GM12874 (cell line): ENCODE measurements at regions not wholly inside any gene's neighbourhood (a gene's known extent, or its start where the extent isn't known, plus 50 kb on each side); places are given as distances from the start of the nearest gene placed in this dataset.

Experiments used
- TF ChIP-seq, protein P1 (sequence below): IDR thresholded peaks from 2 replicates; pipeline ENCODE4 v1.5.1; 2011; ENCODE audit warnings: low read depth, mild to moderate bottlenecking, control low read depth, low read length, moderate library complexity; ENCODE audit not compliant: insufficient read depth

DNA sequence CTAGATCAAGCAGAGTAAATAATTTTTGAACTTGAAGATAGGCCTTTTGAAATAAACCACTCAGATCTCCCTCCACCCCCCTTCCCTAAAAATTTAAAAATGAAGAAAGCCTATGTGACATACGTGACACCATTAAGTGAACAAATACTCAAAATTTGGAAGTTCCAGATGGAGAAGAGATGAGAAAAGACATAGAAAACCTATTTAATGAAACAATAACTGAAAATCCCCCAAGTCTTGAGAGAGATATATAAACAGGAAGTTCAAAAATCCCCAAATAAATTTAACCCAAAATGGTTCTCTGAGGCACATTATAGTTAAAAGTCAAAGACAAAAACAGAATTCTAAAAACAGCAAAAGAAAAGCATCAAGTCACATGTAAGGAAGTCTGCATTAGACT, 428.6 kb downstream of the PSAT1 start:
- TF ChIP-seq, protein P1, sequence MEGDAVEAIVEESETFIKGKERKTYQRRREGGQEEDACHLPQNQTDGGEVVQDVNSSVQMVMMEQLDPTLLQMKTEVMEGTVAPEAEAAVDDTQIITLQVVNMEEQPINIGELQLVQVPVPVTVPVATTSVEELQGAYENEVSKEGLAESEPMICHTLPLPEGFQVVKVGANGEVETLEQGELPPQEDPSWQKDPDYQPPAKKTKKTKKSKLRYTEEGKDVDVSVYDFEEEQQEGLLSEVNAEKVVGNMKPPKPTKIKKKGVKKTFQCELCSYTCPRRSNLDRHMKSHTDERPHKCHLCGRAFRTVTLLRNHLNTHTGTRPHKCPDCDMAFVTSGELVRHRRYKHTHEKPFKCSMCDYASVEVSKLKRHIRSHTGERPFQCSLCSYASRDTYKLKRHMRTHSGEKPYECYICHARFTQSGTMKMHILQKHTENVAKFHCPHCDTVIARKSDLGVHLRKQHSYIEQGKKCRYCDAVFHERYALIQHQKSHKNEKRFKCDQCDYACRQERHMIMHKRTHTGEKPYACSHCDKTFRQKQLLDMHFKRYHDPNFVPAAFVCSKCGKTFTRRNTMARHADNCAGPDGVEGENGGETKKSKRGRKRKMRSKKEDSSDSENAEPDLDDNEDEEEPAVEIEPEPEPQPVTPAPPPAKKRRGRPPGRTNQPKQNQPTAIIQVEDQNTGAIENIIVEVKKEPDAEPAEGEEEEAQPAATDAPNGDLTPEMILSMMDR = no peak

DNA sequence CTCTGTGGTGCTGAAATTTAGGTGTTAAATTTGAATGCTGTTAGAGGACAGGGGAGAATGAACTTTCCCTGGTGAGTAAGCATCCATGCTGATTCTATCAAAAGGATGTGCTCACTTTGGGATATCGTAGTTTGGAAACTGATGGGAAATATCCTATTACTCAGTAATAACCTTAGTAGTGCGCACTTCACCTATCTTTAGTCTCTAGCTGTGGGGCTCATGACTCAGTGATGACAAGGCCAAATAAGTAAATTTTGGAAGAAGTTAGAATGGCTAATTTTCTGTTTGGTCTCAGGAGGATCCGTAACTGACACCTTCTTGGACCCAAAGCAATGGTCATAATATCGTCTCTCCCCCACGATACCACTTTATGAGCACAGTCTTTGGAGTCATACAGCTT, 448.4 kb downstream of the PSAT1 start:
- TF ChIP-seq, protein P1 = no peak

DNA sequence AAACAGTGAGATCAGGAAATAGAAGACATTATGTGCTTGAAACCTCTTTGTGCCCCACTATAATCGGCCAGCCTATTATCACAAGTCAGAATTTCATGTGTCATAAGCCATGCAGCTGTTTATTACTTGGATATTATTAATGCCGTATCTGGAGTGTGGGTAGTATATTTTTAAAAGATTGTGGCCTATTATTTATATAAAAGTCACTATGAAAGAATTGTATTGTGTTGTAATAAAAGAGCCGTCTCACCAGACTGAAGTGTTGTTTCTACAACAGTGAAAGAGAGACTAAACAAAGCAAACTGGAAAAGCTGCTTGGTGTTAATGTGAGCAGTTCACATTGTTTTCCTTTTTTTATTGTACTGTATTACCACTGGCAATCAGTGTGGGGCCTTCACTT, 449.1 kb downstream of the PSAT1 start:
- TF ChIP-seq, protein P1 = no peak

DNA sequence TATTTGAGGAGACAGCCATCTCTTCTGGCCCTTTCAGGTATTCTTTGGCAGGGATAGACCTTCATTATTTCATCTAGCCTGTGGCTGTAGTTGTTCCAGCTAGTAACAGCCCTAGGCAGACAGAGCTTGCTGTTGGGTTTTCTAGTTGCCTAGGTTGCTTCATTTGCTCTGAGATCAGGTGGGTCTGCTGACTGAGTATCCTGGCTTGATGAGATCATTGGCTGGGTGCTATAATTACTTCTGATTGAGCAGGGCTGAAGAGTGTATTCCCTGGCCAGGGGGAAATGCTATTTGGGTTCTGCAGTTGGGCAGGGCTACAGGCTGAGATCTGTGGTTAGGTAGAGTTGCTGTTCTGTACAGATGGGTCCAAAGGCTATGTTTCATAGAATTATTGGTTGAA, 456.1 kb downstream of the PSAT1 start:
- TF ChIP-seq, protein P1 = no peak

DNA sequence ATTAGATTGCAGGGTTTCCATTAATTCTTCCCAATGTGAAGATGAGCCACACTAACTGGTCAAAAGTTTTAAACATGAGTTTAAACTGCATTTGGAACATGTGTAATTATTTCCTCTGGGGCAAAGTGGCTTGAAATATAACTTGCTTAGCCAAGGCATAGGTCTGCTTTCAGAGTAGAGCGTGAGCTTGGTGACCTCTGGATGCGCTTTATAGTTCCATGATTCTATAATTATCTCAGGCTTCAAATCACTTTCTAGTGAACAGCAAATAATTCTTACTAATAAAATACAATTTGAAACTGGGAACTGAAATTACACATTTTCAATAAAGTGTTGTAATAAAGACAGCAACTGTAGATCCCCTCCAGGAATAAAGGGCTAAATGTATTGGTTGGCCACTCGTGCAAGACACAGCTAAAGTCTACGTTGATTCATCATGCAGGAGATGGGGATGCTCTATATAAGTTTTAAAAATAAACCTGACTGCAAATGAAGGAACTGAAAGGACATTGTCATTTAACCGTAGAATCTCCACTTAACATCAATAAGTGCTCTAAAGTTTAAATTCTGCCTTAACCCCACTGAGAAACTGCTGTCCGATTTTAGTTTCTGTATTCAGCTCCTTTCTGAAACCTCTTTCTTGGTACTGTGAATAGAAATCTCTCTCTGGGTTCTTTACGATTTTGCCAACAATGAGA, 460.0 kb downstream of the PSAT1 start:
- TF ChIP-seq, protein P1 = no peak

DNA sequence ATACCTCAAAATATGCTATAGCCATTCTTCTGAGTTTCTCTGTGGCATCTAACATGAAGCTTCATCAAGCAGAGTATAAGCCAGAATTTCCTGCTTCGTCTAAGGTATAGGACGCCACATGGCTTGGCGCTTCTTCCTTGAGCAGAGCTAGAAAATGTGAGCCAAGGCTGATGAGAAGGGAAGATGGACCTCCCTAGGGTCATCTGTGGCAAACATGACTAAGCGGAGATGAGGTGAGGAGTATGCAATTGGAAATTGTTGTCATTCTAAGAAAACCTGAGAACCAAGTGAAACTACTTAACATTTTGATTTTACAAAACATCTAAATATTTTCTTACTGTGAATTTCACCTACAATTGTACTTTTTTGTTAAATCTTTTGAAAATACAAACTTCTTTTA, 466.5 kb downstream of the PSAT1 start:
- TF ChIP-seq, protein P1 = no peak

DNA sequence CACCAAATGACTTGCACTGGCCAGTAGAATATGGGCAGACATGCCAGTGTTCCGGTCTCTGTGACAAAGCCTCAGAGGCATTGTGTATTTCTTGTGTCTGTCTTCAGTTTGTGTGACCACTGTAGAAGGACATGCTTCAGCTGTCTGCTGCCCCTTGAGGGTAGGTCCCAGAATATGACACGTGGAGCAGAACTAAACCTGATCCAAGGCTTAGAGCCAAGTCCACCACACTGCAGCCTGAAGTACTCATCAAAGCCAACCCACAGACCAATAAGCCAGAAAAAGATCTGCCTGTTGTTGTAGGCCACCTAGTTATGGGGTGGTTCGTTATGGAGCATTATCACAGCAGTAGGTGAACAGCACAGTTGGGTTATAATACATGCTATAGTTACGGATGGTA, 468.9 kb downstream of the PSAT1 start:
- TF ChIP-seq, protein P1 = no peak

DNA sequence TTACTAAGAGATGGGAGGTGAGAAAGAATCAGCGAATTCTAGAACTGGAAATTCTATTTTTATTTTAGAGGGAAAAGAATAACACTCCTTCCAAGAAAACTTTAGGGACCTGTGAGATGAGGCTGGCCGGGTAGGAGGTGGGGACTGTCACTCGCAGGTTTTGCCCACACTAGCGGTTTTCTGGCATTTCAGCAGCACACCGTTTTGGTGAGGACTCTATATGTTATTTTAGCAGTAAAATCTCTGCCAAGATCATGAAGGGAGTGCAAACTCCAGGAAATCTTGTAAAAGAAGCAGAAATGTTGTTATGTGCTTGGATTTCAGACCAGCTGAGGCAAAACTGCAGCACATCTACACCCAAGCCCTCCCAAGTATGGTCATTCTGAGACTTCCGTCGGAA, 470.6 kb downstream of the PSAT1 start:
- TF ChIP-seq, protein P1 = no peak
